ENCODE measurements at regions not wholly inside any gene's neighbourhood (a gene's known extent, or its start where the extent isn't known, plus 50 kb on each side); places are given as distances from the start of the nearest gene placed in this dataset.

- TF ChIP-seq ZFX (IDR thresholded peaks at IDR 0.05) (no peak), CTCF (conservative IDR thresholded peaks at IDR 0.05) (no peak)
- H3K27ac ChIP-seq: no peak overlapping the region
These were observed 534.1 kb upstream of the KCNMB2 start for GRCh38 chr3:178002113-178002512.

- no peak for TF ChIP-seq ZFX (IDR thresholded peaks at IDR 0.05)
- no peak for TF ChIP-seq CTCF (conservative IDR thresholded peaks at IDR 0.05)
- no peak overlapping the region for H3K27ac ChIP-seq
These were observed 532.5 kb upstream of the KCNMB2 start for GRCh38 chr3:178003756-178004155.

GRCh38 chr3:178005961-178006360 lies 530.3 kb upstream of the KCNMB2 start:
- TF ChIP-seq ZFX (IDR thresholded peaks at IDR 0.05): no peak
- TF ChIP-seq CTCF (conservative IDR thresholded peaks at IDR 0.05): no peak

GRCh38 chr3:178010306-178010705 lies 525.9 kb upstream of the KCNMB2 start:
- H3K27ac ChIP-seq: no peak overlapping the region
- TF ChIP-seq ZFX (IDR thresholded peaks at IDR 0.05) (no peak), CTCF (conservative IDR thresholded peaks at IDR 0.05) (no peak)

More at GRCh38 chr3:178005961-178006360, 530.3 kb upstream of the KCNMB2 start:
- H3K27ac ChIP-seq: no peak overlapping the region

GRCh38 chr3:178019645-178020044 lies 516.6 kb upstream of the KCNMB2 start:
- TF ChIP-seq CTCF (conservative IDR thresholded peaks at IDR 0.05) (no peak), ZFX (IDR thresholded peaks at IDR 0.05) (no peak)
- H3K27ac ChIP-seq: no peak overlapping the region

- H3K27ac ChIP-seq: no peak overlapping the region
- TF ChIP-seq ZFX (IDR thresholded peaks at IDR 0.05) (no peak), CTCF (conservative IDR thresholded peaks at IDR 0.05) (no peak)
These were observed 513.6 kb upstream of the KCNMB2 start for GRCh38 chr3:178022599-178022998.

GRCh38 chr3:178028933-178029332 lies 507.3 kb upstream of the KCNMB2 start:
- TF ChIP-seq CTCF (conservative IDR thresholded peaks at IDR 0.05) (no peak), ZFX (IDR thresholded peaks at IDR 0.05) (no peak)
- no peak overlapping the region for H3K27ac ChIP-seq

Data from C4-2B (cell line).